HG02884 (cell line): ENCODE measurements at regions not wholly inside any gene's neighbourhood (a gene's known extent, or its start where the extent isn't known, plus 50 kb on each side); places are given as distances from the start of the nearest gene placed in this dataset.

Experiments used
- ATAC-seq: cut with Tn5 transposase; IDR thresholded peaks from one replicate; pipeline ENCODE4 v1.9.1; 2021; ENCODE audit warnings: mild to moderate bottlenecking, moderate library complexity; ENCODE audit not compliant: unreplicated experiment

GRCh38 chr6:26305641-26305969, 59.4 kb upstream of the BTN3A2 start:
- no peak for ATAC-seq

- no peak for ATAC-seq
Observed at GRCh38 chr6:26306232-26306631, 58.8 kb upstream of the BTN3A2 start.

GRCh38 chr6:26307850-26308249, 57.1 kb upstream of the BTN3A2 start:
- no peak for ATAC-seq

GRCh38 chr6:26309731-26310142, 55.3 kb upstream of the BTN3A2 start:
- no peak for ATAC-seq

GRCh38 chr6:26311012-26311384, 54.0 kb upstream of the BTN3A2 start:
- no peak for ATAC-seq

GRCh38 chr6:26311385-26312095, 53.5 kb upstream of the BTN3A2 start:
- no peak for ATAC-seq

- ATAC-seq: no peak
Observed at GRCh38 chr6:26312096-26312463, 52.9 kb upstream of the BTN3A2 start.

GRCh38 chr6:26312501-26313397, 52.2 kb upstream of the BTN3A2 start:
- no peak for ATAC-seq
